ENCODE measurements at regions not wholly inside any gene's neighbourhood (a gene's known extent, or its start where the extent isn't known, plus 50 kb on each side); places are given as distances from the start of the nearest gene placed in this dataset.

GRCh38 chr5:106843812-106844416 lies 826.8 kb downstream of the EFNA5 start:
- CTCF ChIA-PET, result interaction anchor here (0.6 to 1.3 kb wide), 13 partner anchors 8 to 855 kb away, joined by 3 to 10 read pairs (median 4); no protein-coding TSS in a partner anchor
- Histone ChIP-seq H3K27ac (ENCODE audit: extremely low read depth, low read depth, low read length) (no peak overlapping the region), H3K4me1 (ENCODE audit: control insufficient read depth, insufficient read depth, low read length) (no peaks in the 10 kb centered on the region), H3K4me3 (ENCODE audit: low read depth, low read length) (no peak overlapping the region), H3K9me3 (ENCODE audit: control insufficient read depth, insufficient read depth, low read depth, low read length) (no peaks in the 10 kb centered on the region), H3K36me3 (ENCODE audit: control insufficient read depth in 2 of 2, insufficient read depth in 1 of 2, low read length in 2 of 2) (no peaks in the 10 kb centered on the region)
- TF ChIP-seq TCF7L2 (IDR thresholded peaks at IDR 0.05; ENCODE audit: borderline replicate concordance, low read depth, low read length) (no peak), ZNF654 (tag by site-specific recombination; IDR thresholded peaks at IDR 0.05; ENCODE audit: low read depth) (peak; percentile 37), ZNF544 (tag by site-specific recombination; IDR thresholded peaks at IDR 0.05) (no peak), ZNF645 (tag by site-specific recombination; IDR thresholded peaks at IDR 0.05) (no peak), OVOL3 (tag by site-specific recombination; IDR thresholded peaks at IDR 0.05) (no peak), ZNF664 (tag by site-specific recombination; IDR thresholded peaks at IDR 0.05) (peak; percentile 56; the same call in 1 of the 2 replicates), ZNF560 (tag by site-specific recombination; IDR thresholded peaks at IDR 0.05; ENCODE audit: borderline replicate concordance) (no peak), ZNF311 (tag by site-specific recombination; IDR thresholded peaks at IDR 0.05; ENCODE audit: borderline replicate concordance) (no peak)
- POLR2A ChIA-PET, result no interaction called here

GRCh38 chr5:106833517-106833916 lies 837.2 kb downstream of the EFNA5 start:
- H3K4me3 ChIP-seq (ENCODE audit: low read depth, low read length), result no peak overlapping the region
- no peaks in the 10 kb centered on the region for H3K36me3 ChIP-seq (ENCODE audit: control insufficient read depth in 2 of 2, insufficient read depth in 1 of 2, low read length in 2 of 2)
- H3K9me3 ChIP-seq (ENCODE audit: control insufficient read depth, insufficient read depth, low read depth, low read length), result no peaks in the 10 kb centered on the region
- POLR2A ChIA-PET, result no interaction called here
- no peak overlapping the region for H3K27ac ChIP-seq (ENCODE audit: extremely low read depth, low read depth, low read length)
- TF ChIP-seq PRDM6 (tag by site-specific recombination; IDR thresholded peaks at IDR 0.05), result no peak
- no peak for TF ChIP-seq ZNF2 (tag by site-specific recombination; IDR thresholded peaks at IDR 0.05)
- no peak for TF ChIP-seq HOXC10 (CRISPR knock-in tag; IDR thresholded peaks at IDR 0.05)
- CTCF ChIA-PET, result no interaction called here
- H3K4me1 ChIP-seq (ENCODE audit: control insufficient read depth, insufficient read depth, low read length), result no peaks in the 10 kb centered on the region

DNA sequence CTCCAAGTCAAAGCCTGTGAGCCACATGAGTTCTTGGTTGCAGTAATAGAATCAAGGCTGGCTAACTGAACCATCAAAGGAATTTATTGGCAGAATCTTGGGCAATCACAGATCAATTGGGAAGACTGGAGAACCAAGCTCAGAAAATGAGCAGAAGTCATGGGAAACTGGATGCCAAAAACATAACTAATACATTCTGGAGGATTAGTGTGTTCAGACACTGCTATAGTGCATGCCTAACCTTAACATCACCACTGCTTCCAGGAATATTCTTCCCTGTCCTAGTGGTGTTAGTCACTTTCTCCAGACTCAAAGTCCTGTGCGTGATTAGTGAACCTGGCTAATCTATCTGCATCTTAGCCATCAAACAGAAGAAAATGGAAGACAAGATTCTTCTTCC lies 843.7 kb downstream of the EFNA5 start:
- Histone ChIP-seq H3K4me1 (ENCODE audit: control insufficient read depth, insufficient read depth, low read length) (no peaks in the 10 kb centered on the region), H3K36me3 (ENCODE audit: control insufficient read depth in 2 of 2, insufficient read depth in 1 of 2, low read length in 2 of 2) (no peaks in the 10 kb centered on the region), H3K9me3 (ENCODE audit: control insufficient read depth, insufficient read depth, low read depth, low read length) (no peaks in the 10 kb centered on the region), H3K4me3 (ENCODE audit: low read depth, low read length) (no peak overlapping the region), H3K27ac (ENCODE audit: extremely low read depth, low read depth, low read length) (no peak overlapping the region)
- ChIA-PET CTCF (no interaction called here), POLR2A (no interaction called here)
- TF ChIP-seq, protein P1, sequence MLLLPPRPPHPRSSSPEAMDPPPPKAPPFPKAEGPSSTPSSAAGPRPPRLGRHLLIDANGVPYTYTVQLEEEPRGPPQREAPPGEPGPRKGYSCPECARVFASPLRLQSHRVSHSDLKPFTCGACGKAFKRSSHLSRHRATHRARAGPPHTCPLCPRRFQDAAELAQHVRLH (tag by site-specific recombination; IDR thresholded peaks at IDR 0.05), result no peak
- TF ChIP-seq ZNF791 (tag by site-specific recombination; IDR thresholded peaks at IDR 0.05) (no peak), ZNF157 (tag by site-specific recombination; IDR thresholded peaks at IDR 0.05) (no peak), BCL6B (tag by site-specific recombination; IDR thresholded peaks at IDR 0.05) (no peak), GFI1B (tag by site-specific recombination; IDR thresholded peaks at IDR 0.05) (no peak), ZNF37A (tag by site-specific recombination; IDR thresholded peaks at IDR 0.05) (no peak), ZNF626 (tag by site-specific recombination; IDR thresholded peaks at IDR 0.05) (no peak), ZNF398 (tag by site-specific recombination; IDR thresholded peaks at IDR 0.05) (no peak), MEIS1 (CRISPR knock-in tag; IDR thresholded peaks at IDR 0.05; ENCODE audit: borderline replicate concordance) (no peak), ZNF837 (tag by site-specific recombination; IDR thresholded peaks at IDR 0.05) (no peak), KLF7 (tag by site-specific recombination; IDR thresholded peaks at IDR 0.05; ENCODE audit: borderline replicate concordance) (no peak), ZNF639 (tag by site-specific recombination; IDR thresholded peaks at IDR 0.05) (no peak)

Data from HEK293 (cell line).